VCaP (cell line): ENCODE measurements at regions not wholly inside any gene's neighbourhood (a gene's known extent, or its start where the extent isn't known, plus 50 kb on each side); places are given as distances from the start of the nearest gene placed in this dataset.
A peak's percentile ranks its signal among the peaks of the same experiment; 100 is the strongest.

Experiments
- H3K27ac ChIP-seq: fragments of 450-650 bp; 2 replicates; pipeline ENCODE4 v1.5.1; 2017
- CTCF ChIP-seq: fragments of 450-650 bp; conservative IDR thresholded peaks from 2 replicates; pipeline ENCODE4 v1.5.1; 2017; ENCODE audit warnings: mild to moderate bottlenecking, moderate library complexity

DNA sequence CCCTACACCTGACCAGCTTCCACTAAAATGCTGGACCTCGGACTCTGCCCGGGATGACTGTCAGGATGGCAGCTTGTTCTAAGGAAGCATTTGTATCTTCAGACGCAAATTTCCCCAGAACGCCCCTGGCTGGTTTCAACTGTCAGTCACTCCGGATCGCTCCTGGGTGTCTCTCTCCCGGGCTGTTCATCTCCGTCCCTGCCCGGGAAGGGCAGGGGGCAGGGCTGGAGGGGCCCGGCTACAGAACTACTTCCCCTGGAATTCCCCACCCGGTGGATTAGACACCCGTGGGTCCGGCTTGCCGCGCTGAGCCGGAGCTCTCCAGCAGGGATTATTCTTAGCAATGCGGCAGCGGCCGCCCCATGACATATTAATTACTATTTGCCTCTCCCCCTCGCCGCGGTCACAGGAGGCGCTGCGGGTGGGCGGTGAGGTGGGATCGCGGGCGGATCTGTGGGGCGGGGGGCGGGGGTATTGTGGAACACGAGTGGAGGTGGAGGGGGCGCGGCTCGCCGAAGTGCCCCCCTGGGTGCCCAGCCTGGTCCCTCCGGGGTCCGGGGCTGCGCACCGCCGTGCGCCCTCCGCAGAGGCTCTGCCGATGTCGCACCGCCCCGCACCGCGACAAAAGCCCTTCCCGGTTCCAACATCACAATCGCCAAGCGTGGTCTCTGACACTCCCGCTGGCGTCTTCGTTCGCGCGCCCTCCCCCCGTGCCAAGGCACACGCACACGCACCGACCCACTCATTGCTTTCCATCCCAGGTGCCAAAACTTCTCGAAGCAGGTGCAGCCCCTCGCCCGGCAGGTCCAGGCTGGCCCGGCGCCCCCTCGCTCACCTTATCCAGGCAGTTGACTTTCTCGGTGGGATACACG, 276.1 kb upstream of the NEBL start:
- no peak for TF ChIP-seq CTCF
- peak overlapping the region; percentile 86 for H3K27ac ChIP-seq

- TF ChIP-seq CTCF: no peak
- peak overlapping the region; percentile 86 for H3K27ac ChIP-seq
Measured at GRCh38 chr10:21172542-21172929, 275.4 kb upstream of the NEBL start.

GRCh38 chr10:21171936-21172541, 274.9 kb upstream of the NEBL start:
- no peak for TF ChIP-seq CTCF
- H3K27ac ChIP-seq: peak overlapping the region; percentile 86

DNA sequence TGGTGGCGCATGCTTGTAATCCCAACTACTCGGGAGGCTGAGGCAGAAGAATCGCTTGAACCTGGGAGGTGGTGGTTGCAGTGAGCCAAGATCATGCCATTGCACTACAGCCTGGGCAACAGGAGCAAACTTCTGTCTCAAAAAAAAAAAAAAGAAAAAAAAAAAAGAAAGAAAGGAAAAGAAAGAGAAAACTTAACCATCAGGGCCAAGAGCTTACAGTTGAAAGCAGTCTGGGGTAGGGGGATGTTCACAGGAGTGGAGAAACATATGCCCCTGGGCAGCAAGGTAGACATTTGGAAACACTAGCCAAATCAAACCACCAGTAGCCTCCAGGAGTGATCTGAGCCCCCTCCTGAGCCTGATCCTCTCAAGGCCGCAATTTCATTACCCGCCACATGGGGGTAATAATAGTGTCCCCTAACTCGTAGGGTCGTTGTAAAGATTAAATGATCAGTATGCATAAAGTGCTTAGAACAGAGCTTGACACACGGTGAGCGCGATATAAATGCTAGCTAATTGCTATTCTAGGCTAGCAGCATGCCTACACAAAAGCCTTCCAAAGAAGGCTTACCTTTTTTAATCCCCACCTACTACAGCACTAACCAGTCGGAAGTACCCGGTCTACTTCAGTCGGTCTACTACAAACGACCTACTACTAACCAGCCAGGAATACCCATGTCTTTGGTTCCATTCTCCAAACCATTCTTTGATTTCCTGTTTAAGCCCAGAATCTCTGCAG, 274.3 kb upstream of the NEBL start:
- peak; percentile 33 for TF ChIP-seq CTCF

DNA sequence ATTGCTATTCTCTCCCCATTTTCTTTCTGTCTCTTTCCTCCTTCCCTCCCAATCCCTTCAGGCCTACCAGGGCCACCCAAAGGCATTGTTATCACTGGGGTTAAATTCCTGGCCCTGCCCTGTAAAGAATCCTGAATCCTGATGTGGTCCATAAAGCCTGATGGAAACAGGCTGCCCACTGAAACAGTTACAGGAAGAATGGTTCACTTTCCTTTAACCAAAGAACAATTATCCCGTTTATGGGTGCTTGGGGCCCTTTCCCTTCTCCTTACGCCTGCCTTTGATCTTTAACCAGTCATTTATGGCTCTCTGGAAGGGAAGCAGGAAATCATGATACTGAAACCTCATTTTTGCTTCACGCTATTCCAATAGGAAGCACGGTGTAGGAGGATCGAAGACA, 273.1 kb upstream of the NEBL start:
- TF ChIP-seq CTCF: no peak
- H3K27ac ChIP-seq: no peak overlapping the region

More for the DNA sequence above, 274.3 kb upstream of the NEBL start:
- H3K27ac ChIP-seq: peak overlapping the region; percentile 86; the same call in 1 of the 2 replicates

DNA sequence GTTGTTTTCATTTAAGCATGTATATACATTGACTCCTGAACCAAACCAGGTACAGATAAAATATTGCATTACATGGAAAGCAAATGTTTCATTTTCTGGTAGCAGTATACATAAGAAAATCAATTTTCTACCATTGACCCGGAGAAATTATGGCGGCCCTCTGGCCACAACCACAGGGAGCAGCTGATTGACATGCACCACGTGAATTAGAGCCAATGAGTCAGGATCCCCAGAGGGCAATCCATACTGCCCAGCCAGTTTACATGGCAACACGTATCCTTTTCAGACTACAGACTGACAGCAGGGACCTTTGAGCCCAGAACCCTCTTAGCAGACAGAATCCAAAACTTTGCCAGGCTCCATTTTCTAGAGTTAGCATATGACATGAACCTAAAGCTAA, 272.2 kb upstream of the NEBL start:
- no peak overlapping the region for H3K27ac ChIP-seq
- TF ChIP-seq CTCF: no peak
